Fibroblast of lung (primary cell): ENCODE measurements at regions not wholly inside any gene's neighbourhood (a gene's known extent, or its start where the extent isn't known, plus 50 kb on each side); places are given as distances from the start of the nearest gene placed in this dataset.
"Not testable (repeated sequence)": the region's sequence is repeated elsewhere in the genome, so short reads cannot be mapped to it uniquely, and the experiment has no call there.

Source experiments
- DNase-seq, 2 donors: peaks; one replicate each; pipeline versions ENCODE4 v3.0.0 to v3.0.0-alpha.2; 2010; ENCODE audit warnings: low read depth in 2 of 2
- H2AFZ ChIP-seq: 2 replicates; pipeline ENCODE4 v1.5.1; 2012; ENCODE audit warnings: low read length, control low read depth, inconsistent platforms
- H3K27ac ChIP-seq: 2 replicates; pipeline ENCODE4 v1.5.1; 2011; ENCODE audit warnings: low read length, control low read depth; ENCODE audit not compliant: insufficient read depth
- H3K27me3 ChIP-seq: 2 replicates; pipeline ENCODE4 v1.5.1; 2011; ENCODE audit warnings: mild to moderate bottlenecking, low read length; ENCODE audit not compliant: control insufficient read depth, insufficient read depth
- H3K36me3 ChIP-seq: 2 replicates; pipeline ENCODE4 v1.5.1; 2011; ENCODE audit warnings: low read length; ENCODE audit not compliant: control insufficient read depth, insufficient read depth
- H3K4me1 ChIP-seq: 2 replicates; pipeline ENCODE4 v1.5.1; 2011; ENCODE audit warnings: low read length; ENCODE audit not compliant: control insufficient read depth, insufficient read depth; ENCODE audit errors: extremely low read depth
- H3K4me2 ChIP-seq: 2 replicates; pipeline ENCODE4 v1.5.1; 2011; ENCODE audit warnings: low read length, control low read depth; ENCODE audit not compliant: insufficient read depth; ENCODE audit errors: extremely low read depth
- H3K4me3 ChIP-seq, 4 experiments: fragments of 200-600 bp in 1 of 4; sonication (generic) in 1 of 4; replicated peaks in 1 of 4; 2 replicates each; pipeline ENCODE4 v1.5.1; 2011 to 2016; ENCODE audit warnings: low read length in 4 of 4, low read depth in 3 of 4, mild to moderate bottlenecking in 3 of 4, control low read depth in 2 of 4, inconsistent platforms in 1 of 4, mixed read lengths in 1 of 4; ENCODE audit not compliant: insufficient read depth in 1 of 4; ENCODE audit errors: control extremely low read depth in 1 of 4
- H3K79me2 ChIP-seq: 2 replicates; pipeline ENCODE4 v1.5.1; 2012; ENCODE audit warnings: mild to moderate bottlenecking, low read length, inconsistent platforms; ENCODE audit not compliant: control insufficient read depth, insufficient read depth
- H3K9ac ChIP-seq: 2 replicates; pipeline ENCODE4 v1.5.1; 2011; ENCODE audit warnings: mild to moderate bottlenecking, low read length, control low read depth; ENCODE audit not compliant: insufficient read depth
- H3K9me3 ChIP-seq: 2 replicates; pipeline ENCODE4 v1.5.1; 2012; ENCODE audit warnings: low read depth, low read length; ENCODE audit not compliant: control insufficient read depth, insufficient read depth
- H4K20me1 ChIP-seq: 2 replicates; pipeline ENCODE4 v1.5.1; 2011; ENCODE audit warnings: low read length; ENCODE audit not compliant: control insufficient read depth, insufficient read depth; ENCODE audit errors: extremely low read depth
- CTCF ChIP-seq, 2 donors: IDR thresholded peaks in 1 of 2; conservative IDR thresholded peaks in 1 of 2; 1 replicate in 1 of 2; 2 replicates in 1 of 2; pipeline ENCODE4 v1.5.1; 2011 to 2012; ENCODE audit warnings: low read length in 2 of 2, control low read depth in 1 of 2, inconsistent platforms in 1 of 2, low read depth in 1 of 2, mild to moderate bottlenecking in 1 of 2
- EZH2 ChIP-seq: IDR thresholded peaks from 2 replicates; pipeline ENCODE4 v1.5.1; 2012; ENCODE audit warnings: low read length, control low read depth, mild to moderate bottlenecking; ENCODE audit errors: missing control alignments

GRCh38 chr15:92848464-92848851, 51.7 kb upstream of the CHD2 start:
- H3K4me2 ChIP-seq, result peak overlapping the region; percentile 8
- H3K9ac ChIP-seq, result no peak overlapping the region
- H3K4me1 ChIP-seq, result peaks cover 7% of the 10 kb centered on the region
- no peak overlapping the region for H2AFZ ChIP-seq
- no peak overlapping the region for H3K27ac ChIP-seq
- no peaks in the 10 kb centered on the region for H3K79me2 ChIP-seq
- no peaks in the 10 kb centered on the region for H3K27me3 ChIP-seq
- H3K36me3 ChIP-seq, result no peaks in the 10 kb centered on the region
- DNase-seq, result no peak
- TF ChIP-seq CTCF (conservative IDR thresholded peaks at IDR 0.05 in 1 of 2, IDR thresholded peaks at IDR 0.05 in 1 of 2; ENCODE audit: low read depth in 1 of 2, low read length in 2 of 2) (no peak), EZH2 (no peak)
- no peaks in the 10 kb centered on the region for H3K9me3 ChIP-seq
- no peak overlapping the region for H3K4me3 ChIP-seq
- H4K20me1 ChIP-seq, result no peaks in the 10 kb centered on the region

- Histone ChIP-seq H3K9ac (no peak overlapping the region), H3K36me3 (no peaks in the 10 kb centered on the region), H4K20me1 (no peaks in the 10 kb centered on the region), H3K9me3 (no peaks in the 10 kb centered on the region), H3K4me1 (peaks cover 7% of the 10 kb centered on the region), H3K4me3 (no peak overlapping the region), H3K79me2 (no peaks in the 10 kb centered on the region), H3K27ac (no peak overlapping the region), H3K4me2 (no peak overlapping the region), H3K27me3 (no peaks in the 10 kb centered on the region), H2AFZ (no peak overlapping the region)
- peak; percentile 92 to 93 for DNase-seq
- no peak for TF ChIP-seq EZH2
- TF ChIP-seq CTCF (conservative IDR thresholded peaks at IDR 0.05 in 1 of 2, IDR thresholded peaks at IDR 0.05 in 1 of 2; ENCODE audit: low read depth in 1 of 2, low read length in 2 of 2), result no peak
Measured at GRCh38 chr15:92848852-92849598, 51.1 kb upstream of the CHD2 start.

- not testable (repeated sequence) for H4K20me1 ChIP-seq, H2AFZ ChIP-seq, H3K27ac ChIP-seq, H3K9ac ChIP-seq, H3K9me3 ChIP-seq, H3K4me1 ChIP-seq, H3K36me3 ChIP-seq, H3K4me2 ChIP-seq, DNase-seq, H3K79me2 ChIP-seq, H3K27me3 ChIP-seq, H3K4me3 ChIP-seq
Measured at GRCh38 chr15:92850218-92850617, 49.9 kb upstream of the CHD2 start.
